ENCODE measurements at regions not wholly inside any gene's neighbourhood (a gene's known extent, or its start where the extent isn't known, plus 50 kb on each side); places are given as distances from the start of the nearest gene placed in this dataset.

DNA sequence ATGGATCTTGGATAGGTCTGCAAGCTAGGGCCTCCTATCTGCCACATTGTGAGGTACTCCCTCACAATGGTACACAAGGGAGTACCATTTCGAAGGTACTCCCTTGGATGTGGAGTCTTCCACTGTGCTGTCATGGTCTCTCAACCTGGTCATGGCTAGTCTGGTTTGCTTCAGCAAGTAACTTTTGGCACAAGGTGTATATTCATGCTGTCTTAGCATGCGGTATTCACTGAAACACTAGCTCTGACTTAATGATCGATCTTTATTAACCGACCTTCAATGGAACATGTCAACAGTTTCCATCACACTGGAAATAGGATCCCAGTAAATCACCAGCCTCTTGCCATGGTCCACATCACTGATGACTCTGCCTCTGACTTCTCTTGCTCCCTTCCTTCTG, 77.5 kb upstream of the HS3ST1 start:
- TF ChIP-seq, protein P1, sequence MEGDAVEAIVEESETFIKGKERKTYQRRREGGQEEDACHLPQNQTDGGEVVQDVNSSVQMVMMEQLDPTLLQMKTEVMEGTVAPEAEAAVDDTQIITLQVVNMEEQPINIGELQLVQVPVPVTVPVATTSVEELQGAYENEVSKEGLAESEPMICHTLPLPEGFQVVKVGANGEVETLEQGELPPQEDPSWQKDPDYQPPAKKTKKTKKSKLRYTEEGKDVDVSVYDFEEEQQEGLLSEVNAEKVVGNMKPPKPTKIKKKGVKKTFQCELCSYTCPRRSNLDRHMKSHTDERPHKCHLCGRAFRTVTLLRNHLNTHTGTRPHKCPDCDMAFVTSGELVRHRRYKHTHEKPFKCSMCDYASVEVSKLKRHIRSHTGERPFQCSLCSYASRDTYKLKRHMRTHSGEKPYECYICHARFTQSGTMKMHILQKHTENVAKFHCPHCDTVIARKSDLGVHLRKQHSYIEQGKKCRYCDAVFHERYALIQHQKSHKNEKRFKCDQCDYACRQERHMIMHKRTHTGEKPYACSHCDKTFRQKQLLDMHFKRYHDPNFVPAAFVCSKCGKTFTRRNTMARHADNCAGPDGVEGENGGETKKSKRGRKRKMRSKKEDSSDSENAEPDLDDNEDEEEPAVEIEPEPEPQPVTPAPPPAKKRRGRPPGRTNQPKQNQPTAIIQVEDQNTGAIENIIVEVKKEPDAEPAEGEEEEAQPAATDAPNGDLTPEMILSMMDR (IDR thresholded peaks at IDR 0.05; ENCODE audit: poor library complexity, severe bottlenecking), result no peak
- Histone ChIP-seq H3K4me3 (ENCODE audit: severe bottlenecking) (no peak overlapping the region), H3K9me3 (ENCODE audit: severe bottlenecking) (no peaks in the 10 kb centered on the region), H3K36me3 (ENCODE audit: low read depth) (no peaks in the 10 kb centered on the region), H3K27ac (ENCODE audit: poor library complexity, severe bottlenecking) (peak overlapping the region; percentile 68), H3K27me3 (ENCODE audit: insufficient read depth, poor library complexity, severe bottlenecking) (no peaks in the 10 kb centered on the region), H3K4me1 (ENCODE audit: insufficient read depth, poor library complexity, severe bottlenecking) (peaks cover 22% of the 10 kb centered on the region)
- DNase-seq (ENCODE audit: low spot score), result no peak
- ATAC-seq (ENCODE audit: low read depth), result no peak

DNA sequence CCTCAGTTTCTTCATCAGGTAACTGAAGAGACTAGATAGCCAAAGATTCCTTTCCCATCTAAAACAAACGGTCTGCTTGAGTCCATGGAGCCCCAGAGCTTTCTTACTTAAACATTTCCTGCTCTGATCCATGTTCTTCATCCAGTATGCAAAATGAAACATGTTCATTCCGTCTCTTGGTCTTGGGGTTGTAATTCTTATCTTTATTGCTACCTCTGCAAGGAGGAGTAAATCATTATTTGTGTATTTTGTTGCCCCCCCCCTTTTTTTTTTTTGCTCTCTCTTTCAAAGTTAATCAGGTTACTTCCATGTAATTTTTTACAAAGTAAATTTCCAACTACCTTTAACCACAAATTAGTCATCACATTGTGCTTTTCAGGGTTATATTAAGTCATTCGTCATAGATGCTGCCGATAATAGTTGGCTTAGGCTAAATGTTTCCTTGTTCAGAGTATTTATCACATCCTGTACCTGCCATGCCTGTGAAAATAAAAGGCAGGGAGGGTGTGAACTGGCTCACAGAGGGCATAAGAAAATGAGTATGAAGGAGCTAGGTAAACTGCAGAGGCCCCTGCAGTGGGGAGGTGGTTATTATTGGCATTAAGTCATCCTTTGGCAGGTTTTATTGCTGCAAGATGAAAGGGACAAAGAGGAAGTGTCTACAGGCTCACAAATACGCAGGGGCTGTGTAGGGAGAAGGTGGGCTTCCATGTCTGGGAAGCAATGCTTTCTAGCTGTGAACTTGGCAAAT, 76.7 kb upstream of the HS3ST1 start:
- no peaks in the 10 kb centered on the region for H3K9me3 ChIP-seq (ENCODE audit: severe bottlenecking)
- H3K4me3 ChIP-seq (ENCODE audit: severe bottlenecking), result no peak overlapping the region
- TF ChIP-seq, protein P1 (IDR thresholded peaks at IDR 0.05; ENCODE audit: poor library complexity, severe bottlenecking), result no peak
- peak; percentile 100 for ATAC-seq (ENCODE audit: low read depth)
- H3K27me3 ChIP-seq (ENCODE audit: insufficient read depth, poor library complexity, severe bottlenecking), result no peaks in the 10 kb centered on the region
- peak overlapping the region; percentile 68 for H3K27ac ChIP-seq (ENCODE audit: poor library complexity, severe bottlenecking)
- no peaks in the 10 kb centered on the region for H3K36me3 ChIP-seq (ENCODE audit: low read depth)
- H3K4me1 ChIP-seq (ENCODE audit: insufficient read depth, poor library complexity, severe bottlenecking), result peaks cover 22% of the 10 kb centered on the region
- peak; percentile 74 for DNase-seq (ENCODE audit: low spot score)

DNA sequence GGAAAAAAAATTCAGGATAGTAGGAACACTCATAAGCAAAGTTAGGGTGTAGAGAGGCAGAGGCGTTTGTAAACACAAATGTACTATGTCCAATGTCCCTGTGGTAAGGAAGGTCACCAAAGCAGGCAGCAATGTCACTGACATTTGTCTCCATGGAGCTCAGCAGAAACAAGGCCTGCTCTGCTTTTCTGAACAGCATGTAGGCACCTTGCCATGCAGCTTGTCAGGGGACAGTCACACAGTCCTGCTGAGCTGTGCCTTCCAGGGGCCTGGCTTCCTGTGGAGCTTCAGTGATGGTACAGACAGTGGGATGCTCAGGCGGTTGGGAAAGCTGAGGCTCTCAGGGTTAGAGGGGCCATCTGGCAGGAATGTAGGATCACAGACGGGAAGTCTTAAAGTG, 74.5 kb upstream of the HS3ST1 start:
- no peak for DNase-seq (ENCODE audit: low spot score)
- ATAC-seq (ENCODE audit: low read depth), result no peak
- no peaks in the 10 kb centered on the region for H3K36me3 ChIP-seq (ENCODE audit: low read depth)

DNA sequence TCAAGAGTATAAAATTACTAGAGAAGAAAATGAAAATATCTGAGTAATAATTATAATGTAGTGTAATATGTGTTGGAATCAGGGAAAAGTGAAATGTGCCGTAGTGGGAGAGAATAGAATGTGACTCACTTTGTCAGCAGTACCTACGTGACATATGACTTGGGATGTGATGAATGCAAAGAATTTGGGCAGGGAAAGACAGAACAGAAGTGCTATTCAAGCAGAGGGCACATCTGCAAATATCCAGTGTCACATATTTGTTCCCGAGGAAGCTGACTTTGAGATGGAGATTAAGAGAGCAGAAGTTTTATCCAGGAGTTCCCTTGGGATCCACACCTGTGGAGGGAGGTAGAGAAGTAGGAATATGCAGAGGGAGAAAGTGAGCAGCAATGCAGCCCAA, 69.3 kb upstream of the HS3ST1 start:
- Histone ChIP-seq H3K9me3 (ENCODE audit: severe bottlenecking) (no peaks in the 10 kb centered on the region), H3K4me3 (ENCODE audit: severe bottlenecking) (no peak overlapping the region), H3K27ac (ENCODE audit: poor library complexity, severe bottlenecking) (peak overlapping the region; percentile 87), H3K36me3 (ENCODE audit: low read depth) (no peaks in the 10 kb centered on the region), H3K4me1 (ENCODE audit: insufficient read depth, poor library complexity, severe bottlenecking) (peaks cover 32% of the 10 kb centered on the region), H3K27me3 (ENCODE audit: insufficient read depth, poor library complexity, severe bottlenecking) (no peaks in the 10 kb centered on the region)
- peak; percentile 42 for ATAC-seq (ENCODE audit: low read depth)
- DNase-seq (ENCODE audit: low spot score), result no peak
- TF ChIP-seq, protein P1 (IDR thresholded peaks at IDR 0.05; ENCODE audit: poor library complexity, severe bottlenecking), result no peak

More for the DNA sequence above, 74.5 kb upstream of the HS3ST1 start:
- H3K9me3 ChIP-seq (ENCODE audit: severe bottlenecking), result no peaks in the 10 kb centered on the region
- TF ChIP-seq, protein P1 (IDR thresholded peaks at IDR 0.05; ENCODE audit: poor library complexity, severe bottlenecking), result no peak
- peaks cover 25% of the 10 kb centered on the region for H3K4me1 ChIP-seq (ENCODE audit: insufficient read depth, poor library complexity, severe bottlenecking)
- no peak overlapping the region for H3K4me3 ChIP-seq (ENCODE audit: severe bottlenecking)
- no peaks in the 10 kb centered on the region for H3K27me3 ChIP-seq (ENCODE audit: insufficient read depth, poor library complexity, severe bottlenecking)
- H3K27ac ChIP-seq (ENCODE audit: poor library complexity, severe bottlenecking), result no peak overlapping the region

DNA sequence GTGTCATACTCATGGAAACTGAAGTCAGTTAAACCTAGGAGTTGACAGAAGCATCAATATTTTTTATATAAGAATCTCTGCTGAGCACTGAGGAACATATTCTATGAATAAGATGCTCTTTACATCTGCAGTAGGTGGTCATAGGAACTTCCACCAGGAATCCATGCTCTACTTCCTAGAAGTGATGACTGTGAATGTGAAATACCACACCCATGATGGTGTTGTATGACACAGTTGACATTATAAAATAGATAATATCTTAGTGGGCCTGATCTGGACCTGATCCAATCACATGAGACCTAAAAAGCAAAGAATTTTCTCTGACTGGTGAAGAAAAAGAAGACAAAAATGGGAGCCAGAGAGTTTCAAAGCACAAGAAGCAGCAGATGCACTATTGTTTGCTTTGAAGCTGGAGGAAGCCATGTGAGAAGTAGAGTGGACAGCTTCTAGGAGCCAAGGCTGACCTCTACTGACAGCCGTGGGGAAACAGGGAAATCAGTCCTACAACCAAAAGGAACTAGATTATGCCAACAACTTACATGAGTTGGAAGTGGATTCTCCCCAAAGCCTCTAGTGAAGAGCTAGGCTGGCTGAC, 68.6 kb upstream of the HS3ST1 start:
- ATAC-seq (ENCODE audit: low read depth) (no peak), DNase-seq (ENCODE audit: low spot score) (no peak)
- H3K4me1 ChIP-seq (ENCODE audit: insufficient read depth, poor library complexity, severe bottlenecking), result peaks cover 32% of the 10 kb centered on the region
- TF ChIP-seq, protein P1 (IDR thresholded peaks at IDR 0.05; ENCODE audit: poor library complexity, severe bottlenecking), result peak; percentile 27
- H3K27ac ChIP-seq (ENCODE audit: poor library complexity, severe bottlenecking), result peak overlapping the region; percentile 87
- no peaks in the 10 kb centered on the region for H3K9me3 ChIP-seq (ENCODE audit: severe bottlenecking)
- H3K36me3 ChIP-seq (ENCODE audit: low read depth), result no peaks in the 10 kb centered on the region
- no peak overlapping the region for H3K4me3 ChIP-seq (ENCODE audit: severe bottlenecking)
- no peaks in the 10 kb centered on the region for H3K27me3 ChIP-seq (ENCODE audit: insufficient read depth, poor library complexity, severe bottlenecking)

Measured in RWPE2 (cell line).